ENCODE measurements at regions not wholly inside any gene's neighbourhood (a gene's known extent, or its start where the extent isn't known, plus 50 kb on each side); places are given as distances from the start of the nearest gene placed in this dataset.

DNA sequence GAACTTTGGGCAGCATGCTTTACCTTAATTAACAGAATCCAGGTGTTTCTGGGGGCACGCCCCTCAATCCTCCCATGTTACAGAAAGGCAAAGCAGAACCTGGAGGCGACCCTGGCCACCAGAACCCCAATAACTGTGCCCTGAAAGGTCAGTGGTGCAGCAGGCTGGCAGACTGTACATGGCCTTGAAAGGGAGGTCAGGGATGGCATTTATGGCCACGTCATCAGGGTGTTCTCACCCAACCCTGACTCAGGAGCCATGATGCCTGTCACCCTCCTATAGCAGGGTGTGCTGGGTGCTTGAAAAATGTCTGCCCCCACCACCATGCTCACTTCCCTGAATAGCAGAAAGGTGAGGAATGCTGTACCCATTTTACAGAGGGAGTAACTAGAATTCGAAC lies 177.7 kb downstream of the TMEM132E start:
- Mint-ChIP-seq H3K4me1 (peaks cover 13 to 33% of the 10 kb centered on the region in 2 experiments), H3K36me3 (ENCODE audit: insufficient read depth in 1 of 3, low read depth in 3 of 3) (no peaks in the 10 kb centered on the region), H3K27me3 (ENCODE audit: low read depth) (peaks cover 9% of the 10 kb centered on the region), H3K27ac (no peak overlapping the region), H3K4me3 (no peak overlapping the region), H3K9me3 (no peaks in the 10 kb centered on the region)
- TF ChIP-seq, protein P1, sequence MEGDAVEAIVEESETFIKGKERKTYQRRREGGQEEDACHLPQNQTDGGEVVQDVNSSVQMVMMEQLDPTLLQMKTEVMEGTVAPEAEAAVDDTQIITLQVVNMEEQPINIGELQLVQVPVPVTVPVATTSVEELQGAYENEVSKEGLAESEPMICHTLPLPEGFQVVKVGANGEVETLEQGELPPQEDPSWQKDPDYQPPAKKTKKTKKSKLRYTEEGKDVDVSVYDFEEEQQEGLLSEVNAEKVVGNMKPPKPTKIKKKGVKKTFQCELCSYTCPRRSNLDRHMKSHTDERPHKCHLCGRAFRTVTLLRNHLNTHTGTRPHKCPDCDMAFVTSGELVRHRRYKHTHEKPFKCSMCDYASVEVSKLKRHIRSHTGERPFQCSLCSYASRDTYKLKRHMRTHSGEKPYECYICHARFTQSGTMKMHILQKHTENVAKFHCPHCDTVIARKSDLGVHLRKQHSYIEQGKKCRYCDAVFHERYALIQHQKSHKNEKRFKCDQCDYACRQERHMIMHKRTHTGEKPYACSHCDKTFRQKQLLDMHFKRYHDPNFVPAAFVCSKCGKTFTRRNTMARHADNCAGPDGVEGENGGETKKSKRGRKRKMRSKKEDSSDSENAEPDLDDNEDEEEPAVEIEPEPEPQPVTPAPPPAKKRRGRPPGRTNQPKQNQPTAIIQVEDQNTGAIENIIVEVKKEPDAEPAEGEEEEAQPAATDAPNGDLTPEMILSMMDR (conservative IDR thresholded peaks at IDR 0.05): no peak
- H3K4me2 ChIP-seq (ENCODE audit: insufficient read depth, insufficient read length, low read length): no peak overlapping the region
- H3K56ac ChIP-seq (ENCODE audit: insufficient read length, low read depth, low read length): no peak overlapping the region
- H2BK5ac ChIP-seq (ENCODE audit: insufficient read length, low read length): no peak overlapping the region
- H2BK20ac ChIP-seq (ENCODE audit: low read depth, low read length, poor library complexity, severe bottlenecking): no peak overlapping the region
- H4K20me1 ChIP-seq (ENCODE audit: control insufficient read depth, insufficient read depth, insufficient read length): no peaks in the 10 kb centered on the region
- no peak overlapping the region for H4K8ac ChIP-seq (replicated peaks; ENCODE audit: insufficient read length, low read depth, low read length)
- no peak for DNase-seq
- no peak overlapping the region for H4K91ac ChIP-seq (ENCODE audit: insufficient read length, low read depth, low read length)
- no peak overlapping the region for H3K23ac ChIP-seq (ENCODE audit: insufficient read length, low read depth, low read length)
- H3T11ph ChIP-seq (ENCODE audit: low read length): no peak overlapping the region
- H3K79me2 ChIP-seq (ENCODE audit: insufficient read depth, low read length): no peaks in the 10 kb centered on the region
- H3K9ac ChIP-seq (ENCODE audit: extremely low read depth, insufficient read length, low read length): no peak overlapping the region
- peak overlapping the region; percentile 14; the same call in 1 of the 2 replicates for H3K14ac ChIP-seq (ENCODE audit: insufficient read depth, low read length)
- no peak overlapping the region for H3K4ac ChIP-seq (ENCODE audit: low read depth, low read length)
- H2BK15ac ChIP-seq (ENCODE audit: low read depth, low read length): no peak overlapping the region
- no peak overlapping the region for H2BK12ac ChIP-seq (ENCODE audit: insufficient read length, low read depth, low read length)
- no peaks in the 10 kb centered on the region for H3K9me3 ChIP-seq (ENCODE audit: control insufficient read depth, low read depth, low read length)
- no peaks in the 10 kb centered on the region for H3K23me2 ChIP-seq (ENCODE audit: insufficient read length, low read depth, low read length, poor library complexity, severe bottlenecking)
- no peaks in the 10 kb centered on the region for H3K4me1 ChIP-seq (ENCODE audit: insufficient read depth, low read length)
- peak overlapping the region; percentile 40 for H3K18ac ChIP-seq (ENCODE audit: insufficient read length, low read depth, low read length)
- H3K79me1 ChIP-seq (ENCODE audit: insufficient read depth, low read depth, low read length, poor library complexity, severe bottlenecking): no peaks in the 10 kb centered on the region
- H2BK120ac ChIP-seq (ENCODE audit: low read depth, low read length, poor library complexity, severe bottlenecking): no peak overlapping the region
- H2AFZ ChIP-seq (ENCODE audit: low read length): no peak overlapping the region
- H2AK5ac ChIP-seq (ENCODE audit: insufficient read length, low read length): no peak overlapping the region
- WGBS (ENCODE audit: extremely low coverage, insufficient read length, low lambda C conversion rate): no CpG with 5 or more reads among the region's 4 CpGs
- no peak overlapping the region for H3K27ac ChIP-seq (ENCODE audit: insufficient read length, low read depth, low read length)
- no peak overlapping the region for H4K5ac ChIP-seq (ENCODE audit: insufficient read length, low read depth, low read length)
- no peaks in the 10 kb centered on the region for H3K27me3 ChIP-seq (ENCODE audit: insufficient read depth, low read length)

Measured in H9 (cell line).